Activated B cell treated with CpG ODN at 0.5 μM for 24 hours (primary cell): ENCODE measurements at regions not wholly inside any gene's neighbourhood (a gene's known extent, or its start where the extent isn't known, plus 50 kb on each side); places are given as distances from the start of the nearest gene placed in this dataset.

ENCODE experiments used
- ATAC-seq: fragments of 200-7000 bp; cut with Tn5 transposase; one replicate; pipeline ENCODE4 v1.10.0; 2021; ENCODE audit warnings: low read depth, mild to moderate bottlenecking, moderate library complexity
- CTCF ChIA-PET: fragments of 350-600 bp; sonication (Branson Sonifier 250); formaldehyde crosslinking; loops from one replicate; lab custom pipeline; 2021; ENCODE audit warnings: antibody characterized with exemption; lab: Charles Lee
- POLR2A ChIA-PET: fragments of 350-600 bp; sonication (Branson Sonifier 250); formaldehyde crosslinking; loops from one replicate; lab custom pipeline; 2021; ENCODE audit warnings: antibody characterized with exemption; lab: Charles Lee
- DNase-seq: peaks from one replicate; pipeline ENCODE4 v3.0.0; 2022
- H3K27ac Mint-ChIP-seq: one replicate; pipeline ENCODE4 v1.8.0; 2020; ENCODE audit warnings: mixed read lengths
- H3K27me3 Mint-ChIP-seq: one replicate; pipeline ENCODE4 v1.8.0; 2021; ENCODE audit warnings: mixed read lengths
- H3K36me3 Mint-ChIP-seq: one replicate; pipeline ENCODE4 v1.8.0; 2021; ENCODE audit warnings: low read depth, mixed read lengths
- H3K4me1 Mint-ChIP-seq: one replicate; pipeline ENCODE4 v1.8.0; 2021; ENCODE audit warnings: mixed read lengths
- H3K4me3 Mint-ChIP-seq: one replicate; pipeline ENCODE4 v1.8.0; 2020; ENCODE audit warnings: mild to moderate bottlenecking, mixed read lengths
- H3K9me3 Mint-ChIP-seq: one replicate; pipeline ENCODE4 v1.8.0; 2020; ENCODE audit warnings: mixed read lengths
- intact Hi-C: fragments of 100-400 bp; cut with micrococcal nuclease; formaldehyde crosslinking; loops from one replicate; pipeline ENCODE4 v1.15.1; 2024
- TF ChIP-seq, protein P1 (sequence below): fragments of 200-600 bp; IDR thresholded peaks from one replicate; pipeline ENCODE4 v1.8.0; 2022; ENCODE audit warnings: antibody characterized with exemption, mild to moderate bottlenecking

DNA sequence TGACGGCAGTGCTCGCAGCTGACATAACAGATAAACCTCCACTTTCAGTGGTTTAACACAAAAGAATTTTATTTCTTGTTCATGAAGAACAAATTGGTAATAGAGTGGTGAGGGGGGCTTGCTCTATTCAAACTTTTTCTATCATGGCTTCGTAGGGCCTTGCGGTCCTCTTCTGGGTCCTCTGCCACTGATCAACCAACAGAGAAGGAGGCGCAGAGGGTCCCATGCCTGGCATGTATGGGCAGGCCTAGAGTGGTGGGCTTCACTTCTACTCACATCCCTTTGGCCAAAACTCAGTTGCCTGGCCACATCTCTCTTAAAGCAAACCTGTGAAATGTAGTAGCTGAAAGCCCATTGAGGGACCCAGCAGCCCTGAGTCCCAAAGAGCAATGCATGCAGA lies 460.5 kb downstream of the SIPA1L2 start:
- no peaks in the 10 kb centered on the region for H3K9me3 Mint-ChIP-seq
- H3K27ac Mint-ChIP-seq: no peak overlapping the region
- ChIA-PET CTCF (no interaction called here), POLR2A (no interaction called here)
- TF ChIP-seq, protein P1, sequence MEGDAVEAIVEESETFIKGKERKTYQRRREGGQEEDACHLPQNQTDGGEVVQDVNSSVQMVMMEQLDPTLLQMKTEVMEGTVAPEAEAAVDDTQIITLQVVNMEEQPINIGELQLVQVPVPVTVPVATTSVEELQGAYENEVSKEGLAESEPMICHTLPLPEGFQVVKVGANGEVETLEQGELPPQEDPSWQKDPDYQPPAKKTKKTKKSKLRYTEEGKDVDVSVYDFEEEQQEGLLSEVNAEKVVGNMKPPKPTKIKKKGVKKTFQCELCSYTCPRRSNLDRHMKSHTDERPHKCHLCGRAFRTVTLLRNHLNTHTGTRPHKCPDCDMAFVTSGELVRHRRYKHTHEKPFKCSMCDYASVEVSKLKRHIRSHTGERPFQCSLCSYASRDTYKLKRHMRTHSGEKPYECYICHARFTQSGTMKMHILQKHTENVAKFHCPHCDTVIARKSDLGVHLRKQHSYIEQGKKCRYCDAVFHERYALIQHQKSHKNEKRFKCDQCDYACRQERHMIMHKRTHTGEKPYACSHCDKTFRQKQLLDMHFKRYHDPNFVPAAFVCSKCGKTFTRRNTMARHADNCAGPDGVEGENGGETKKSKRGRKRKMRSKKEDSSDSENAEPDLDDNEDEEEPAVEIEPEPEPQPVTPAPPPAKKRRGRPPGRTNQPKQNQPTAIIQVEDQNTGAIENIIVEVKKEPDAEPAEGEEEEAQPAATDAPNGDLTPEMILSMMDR: no peak
- no peaks in the 10 kb centered on the region for H3K4me1 Mint-ChIP-seq
- no peak for DNase-seq
- no peak for ATAC-seq
- no peaks in the 10 kb centered on the region for H3K36me3 Mint-ChIP-seq
- intact Hi-C loops: no loop called here
- no peak overlapping the region for H3K4me3 Mint-ChIP-seq
- no peaks in the 10 kb centered on the region for H3K27me3 Mint-ChIP-seq

- no peaks in the 10 kb centered on the region for H3K9me3 Mint-ChIP-seq
- no peaks in the 10 kb centered on the region for H3K36me3 Mint-ChIP-seq
- no peaks in the 10 kb centered on the region for H3K27me3 Mint-ChIP-seq
- H3K4me1 Mint-ChIP-seq: no peaks in the 10 kb centered on the region
- H3K4me3 Mint-ChIP-seq: no peak overlapping the region
- TF ChIP-seq, protein P1: no peak
- H3K27ac Mint-ChIP-seq: no peak overlapping the region
- intact Hi-C loops: no loop called here
- DNase-seq (no peak), ATAC-seq (no peak)
- ChIA-PET POLR2A (no interaction called here), CTCF (no interaction called here)
Observed at GRCh38 chr1:232168508-232168907, 461.4 kb downstream of the SIPA1L2 start.

DNA sequence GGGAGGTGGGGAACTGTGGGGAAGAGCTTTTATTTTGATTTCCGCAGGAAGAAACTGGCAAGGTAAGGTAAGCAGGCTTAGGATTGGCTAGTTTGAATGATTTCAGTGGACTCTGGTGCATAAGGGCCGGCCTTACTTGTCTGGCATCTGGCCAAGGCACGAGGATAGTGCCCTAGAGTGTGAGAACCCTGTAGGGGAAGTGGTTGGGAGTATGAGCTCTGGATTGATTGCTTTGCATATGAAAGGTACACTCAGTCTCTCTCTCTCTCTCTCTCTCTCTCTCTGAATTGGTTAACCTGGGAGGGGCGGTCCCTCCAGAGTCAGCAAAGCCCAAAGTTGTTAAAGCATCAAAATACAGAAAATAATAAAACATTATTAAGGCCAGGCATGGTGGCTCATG lies 463.0 kb downstream of the SIPA1L2 start:
- Mint-ChIP-seq H3K4me3 (no peak overlapping the region), H3K9me3 (no peaks in the 10 kb centered on the region), H3K27ac (no peak overlapping the region), H3K27me3 (no peaks in the 10 kb centered on the region), H3K36me3 (no peaks in the 10 kb centered on the region), H3K4me1 (no peaks in the 10 kb centered on the region)
- DNase-seq (no peak), ATAC-seq (no peak)
- intact Hi-C loops: no loop called here
- TF ChIP-seq, protein P1: no peak
- ChIA-PET POLR2A (no interaction called here), CTCF (no interaction called here)

DNA sequence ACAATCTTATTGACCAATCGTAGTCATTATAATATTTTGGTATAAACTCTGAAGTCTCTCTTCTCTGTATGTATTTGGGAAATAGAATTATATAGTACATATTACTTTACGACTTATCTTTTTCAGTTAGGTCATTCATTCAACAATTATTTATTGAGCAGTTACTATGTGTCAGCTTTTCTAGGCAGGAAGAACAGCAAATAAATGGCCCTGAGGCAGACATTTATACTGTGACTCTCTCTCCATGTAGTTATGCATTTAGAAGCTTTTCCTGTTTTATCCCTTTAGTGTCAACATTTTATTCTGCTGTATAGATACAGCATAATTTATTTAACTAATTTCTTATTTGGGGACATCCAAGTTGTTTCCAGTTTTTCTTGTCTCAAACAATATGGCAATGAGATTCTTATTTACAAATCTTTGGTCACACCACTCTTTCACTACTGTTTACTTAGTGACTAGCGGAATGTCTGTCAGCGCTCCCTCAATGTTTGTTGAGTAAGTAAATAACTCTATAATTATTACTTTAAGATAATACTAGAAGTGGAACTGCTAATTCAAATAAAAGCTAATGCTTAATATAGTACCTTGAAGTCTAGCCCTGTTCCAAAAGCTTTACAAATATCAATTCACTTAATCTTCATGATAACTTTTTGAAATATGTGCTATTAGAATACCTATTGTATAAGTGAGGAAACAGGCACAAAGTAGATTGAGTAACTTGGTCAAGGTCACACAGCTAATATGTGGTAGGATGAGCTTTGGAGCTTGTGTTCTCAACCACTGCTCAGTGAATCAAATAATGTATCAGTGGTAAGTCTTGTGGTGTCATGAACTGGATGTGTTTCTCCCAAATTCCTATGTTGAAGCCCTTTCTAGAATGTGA lies 465.6 kb downstream of the SIPA1L2 start:
- Mint-ChIP-seq H3K4me3 (no peak overlapping the region), H3K27ac (no peak overlapping the region), H3K27me3 (no peaks in the 10 kb centered on the region), H3K9me3 (no peaks in the 10 kb centered on the region), H3K36me3 (no peaks in the 10 kb centered on the region), H3K4me1 (no peaks in the 10 kb centered on the region)
- no peak for ATAC-seq
- ChIA-PET CTCF (no interaction called here), POLR2A (no interaction called here)
- intact Hi-C loops: no loop called here
- TF ChIP-seq, protein P1: no peak
- DNase-seq: no peak

- H3K4me3 Mint-ChIP-seq: no peak overlapping the region
- no peak overlapping the region for H3K27ac Mint-ChIP-seq
- peaks cover 3% of the 10 kb centered on the region for H3K9me3 Mint-ChIP-seq
- H3K4me1 Mint-ChIP-seq: no peaks in the 10 kb centered on the region
- CTCF ChIA-PET: no interaction called here
- POLR2A ChIA-PET: no interaction called here
- H3K36me3 Mint-ChIP-seq: no peaks in the 10 kb centered on the region
- ATAC-seq: no peak
- DNase-seq: no peak
- no peaks in the 10 kb centered on the region for H3K27me3 Mint-ChIP-seq
- intact Hi-C loops: no loop called here
- TF ChIP-seq, protein P1: no peak
Observed at GRCh38 chr1:232163533-232163932, 466.4 kb downstream of the SIPA1L2 start.
